Fibroblast of villous mesenchyme (primary cell): ENCODE measurements at regions not wholly inside any gene's neighbourhood (a gene's known extent, or its start where the extent isn't known, plus 50 kb on each side); places are given as distances from the start of the nearest gene placed in this dataset.

ENCODE experiments used
- DNase-seq: peaks from one replicate; pipeline ENCODE4 v3.0.0-alpha.2; 2010; ENCODE audit warnings: low read depth
- H3K4me3 ChIP-seq: 2 replicates; pipeline ENCODE4 v1.5.1; 2011; ENCODE audit warnings: low read depth, mild to moderate bottlenecking, low read length
- CTCF ChIP-seq: IDR thresholded peaks from 2 replicates; pipeline ENCODE4 v1.5.1; 2012; ENCODE audit warnings: low read depth, mild to moderate bottlenecking, low read length; ENCODE audit not compliant: insufficient read depth

GRCh38 chr2:118709786-118710185 is 137.7 kb downstream of the EN1 start:
- H3K4me3 ChIP-seq, result no peak overlapping the region

GRCh38 chr2:118706844-118707243 is 140.6 kb downstream of the EN1 start:
- no peak overlapping the region for H3K4me3 ChIP-seq
- no peak for TF ChIP-seq CTCF
- no peak for DNase-seq

More at GRCh38 chr2:118709786-118710185, 137.7 kb downstream of the EN1 start:
- no peak for DNase-seq
- TF ChIP-seq CTCF, result no peak

GRCh38 chr2:118706371-118706770 is 141.1 kb downstream of the EN1 start:
- no peak for DNase-seq
- H3K4me3 ChIP-seq, result no peak overlapping the region
- no peak for TF ChIP-seq CTCF

GRCh38 chr2:118705032-118705431 is 142.4 kb downstream of the EN1 start:
- H3K4me3 ChIP-seq, result no peak overlapping the region
- no peak for DNase-seq
- no peak for TF ChIP-seq CTCF

- no peak for DNase-seq
- no peak overlapping the region for H3K4me3 ChIP-seq
- TF ChIP-seq CTCF, result no peak
Observed at GRCh38 chr2:118699447-118700175, 147.8 kb downstream of the EN1 start.

- TF ChIP-seq CTCF, result no peak
- H3K4me3 ChIP-seq, result no peak overlapping the region
- no peak for DNase-seq
Observed at GRCh38 chr2:118698564-118698963, 148.9 kb downstream of the EN1 start.

- peak; percentile 8 for DNase-seq
- TF ChIP-seq CTCF, result no peak
- H3K4me3 ChIP-seq, result no peak overlapping the region
Observed at GRCh38 chr2:118697781-118698180, 149.7 kb downstream of the EN1 start.
